HEK293 (cell line): ENCODE measurements at regions not wholly inside any gene's neighbourhood (a gene's known extent, or its start where the extent isn't known, plus 50 kb on each side); places are given as distances from the start of the nearest gene placed in this dataset.

ENCODE experiments used
- CTCF ChIA-PET: fragments of 350-600 bp; formaldehyde crosslinking; extraction: SDS; loops from one replicate; lab custom pipeline; 2021; ENCODE audit warnings: antibody characterized with exemption; lab: Yijun Ruan, JAX
- POLR2A ChIA-PET: fragments of 300-600 bp; formaldehyde crosslinking; extraction: SDS; loops from one replicate; lab custom pipeline; 2020; ENCODE audit warnings: antibody characterized with exemption, inconsistent platforms; lab: Yijun Ruan, JAX
- H3K27ac ChIP-seq: fragments of 200-500 bp; sonication (Bioruptor generic); 2 replicates; pipeline ENCODE4 v1.5.1; 2014; ENCODE audit warnings: low read depth, low read length, control low read depth, inconsistent platforms; ENCODE audit errors: extremely low read depth
- H3K36me3 ChIP-seq, 2 experiments: fragments of 200-500 bp in 1 of 2; sonication (Bioruptor generic) in 1 of 2; 1 replicate in 1 of 2; 2 replicates in 1 of 2; pipeline ENCODE4 v1.5.1; 2014 to 2017; ENCODE audit warnings: inconsistent platforms in 2 of 2, low read length in 2 of 2; ENCODE audit not compliant: control insufficient read depth in 2 of 2, insufficient read depth in 1 of 2
- H3K4me1 ChIP-seq: fragments of 200-500 bp; sonication (Bioruptor generic); 2 replicates; pipeline ENCODE4 v1.5.1; 2014; ENCODE audit warnings: mild to moderate bottlenecking, low read length, inconsistent platforms; ENCODE audit not compliant: control insufficient read depth, insufficient read depth
- H3K4me3 ChIP-seq: 2 replicates; pipeline ENCODE4 v1.5.1; 2011; ENCODE audit warnings: low read depth, mild to moderate bottlenecking, control low read depth, low read length, moderate library complexity
- H3K9me3 ChIP-seq: fragments of 200-500 bp; sonication (Bioruptor generic); 2 replicates; pipeline ENCODE4 v1.5.1; 2014; ENCODE audit warnings: low read depth, low read length, inconsistent platforms; ENCODE audit not compliant: control insufficient read depth, insufficient read depth
- GLI2 ChIP-seq: fragments of 450-650 bp; formaldehyde crosslinking; IDR thresholded peaks from 2 replicates; pipeline ENCODE4; 2017; ENCODE audit warnings: missing biosample characterization, missing genetic modification characterization, low read depth, borderline replicate concordance
- HOXA7 ChIP-seq: sonication (generic); formaldehyde crosslinking; IDR thresholded peaks from 2 replicates; pipeline ENCODE4 v1.8.1; 2022; ENCODE audit warnings: missing genetic modification reagents, borderline replicate concordance
- SP7 ChIP-seq: fragments of 450-650 bp; formaldehyde crosslinking; IDR thresholded peaks from 2 replicates; pipeline ENCODE4 v1.5.1; 2016; ENCODE audit warnings: missing biosample characterization, missing genetic modification characterization
- ZIC2 ChIP-seq: fragments of 450-650 bp; formaldehyde crosslinking; IDR thresholded peaks from 2 replicates; pipeline ENCODE4 v1.5.1; 2016; ENCODE audit warnings: missing biosample characterization, missing genetic modification characterization
- ZNF132 ChIP-seq: fragments of 450-650 bp; formaldehyde crosslinking; IDR thresholded peaks from 2 replicates; pipeline ENCODE4 v1.5.1; 2017; ENCODE audit warnings: missing biosample characterization, missing genetic modification characterization, borderline replicate concordance
- ZNF140 ChIP-seq: fragments of 450-650 bp; formaldehyde crosslinking; IDR thresholded peaks from 2 replicates; pipeline ENCODE4 v1.5.1; 2016; ENCODE audit warnings: missing biosample characterization, missing genetic modification characterization
- ZNF341 ChIP-seq: fragments of 450-650 bp; formaldehyde crosslinking; IDR thresholded peaks from 2 replicates; pipeline ENCODE4; 2016; ENCODE audit warnings: low read depth, missing biosample characterization, missing genetic modification characterization
- ZNF423 ChIP-seq: fragments of 450-650 bp; formaldehyde crosslinking; IDR thresholded peaks from 2 replicates; pipeline ENCODE4 v1.5.1; 2016; ENCODE audit warnings: missing biosample characterization, missing genetic modification characterization
- TF ChIP-seq, protein P1 (sequence below): fragments of 450-650 bp; formaldehyde crosslinking; IDR thresholded peaks from 2 replicates; pipeline ENCODE4 v1.5.1; 2016; ENCODE audit warnings: missing biosample characterization, missing genetic modification characterization
- TF ChIP-seq, protein P2 (sequence below): fragments of 450-650 bp; formaldehyde crosslinking; IDR thresholded peaks from 2 replicates; pipeline ENCODE4 v1.5.1; 2016; ENCODE audit warnings: missing biosample characterization, missing genetic modification characterization
- TF ChIP-seq, protein P3 (sequence below): fragments of 450-650 bp; formaldehyde crosslinking; IDR thresholded peaks from 2 replicates; pipeline ENCODE4 v1.5.1; 2016; ENCODE audit warnings: missing biosample characterization, missing genetic modification characterization
- TF ChIP-seq, protein P4 (sequence below): fragments of 450-650 bp; formaldehyde crosslinking; IDR thresholded peaks from 2 replicates; pipeline ENCODE4 v1.5.1; 2016; ENCODE audit warnings: missing biosample characterization, missing genetic modification characterization, borderline replicate concordance

DNA sequence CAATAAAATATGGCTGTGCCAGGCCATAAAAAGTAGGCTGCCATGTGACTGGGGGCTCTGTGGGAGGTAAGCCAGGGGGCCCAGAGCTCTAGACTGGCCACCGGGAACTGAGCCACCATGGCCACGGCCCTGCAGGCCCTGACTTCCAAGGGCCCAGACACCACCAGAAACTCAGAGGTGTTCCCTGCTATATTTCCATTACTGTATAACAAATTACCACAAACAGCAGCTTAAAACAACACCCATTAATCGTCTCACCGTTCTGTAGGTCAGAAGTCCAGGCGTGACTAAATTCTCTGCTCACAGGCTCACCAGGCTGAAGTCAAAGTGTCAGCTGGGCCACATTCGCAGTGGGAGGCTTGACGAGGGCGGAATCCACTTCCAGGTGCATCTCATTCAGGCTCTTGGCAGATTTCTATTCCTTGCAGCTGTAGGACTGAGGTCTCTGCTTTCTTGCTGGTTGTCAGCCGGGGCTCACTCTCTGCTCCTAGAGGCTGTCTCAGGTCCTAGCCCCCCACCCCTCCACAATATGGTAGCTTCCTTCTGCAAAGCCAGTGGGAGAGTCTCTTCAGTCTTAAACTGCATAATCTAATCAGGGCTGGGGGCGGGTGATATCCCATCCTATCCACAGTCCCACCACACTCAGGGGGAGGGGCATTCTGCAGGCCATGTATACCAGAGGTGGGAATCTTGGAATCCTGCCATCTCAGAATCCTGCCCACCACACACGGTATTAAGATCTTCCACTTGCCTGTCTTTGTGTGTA is 125.4 kb downstream of the C5orf15 start (continued):
- TF ChIP-seq, protein P1, sequence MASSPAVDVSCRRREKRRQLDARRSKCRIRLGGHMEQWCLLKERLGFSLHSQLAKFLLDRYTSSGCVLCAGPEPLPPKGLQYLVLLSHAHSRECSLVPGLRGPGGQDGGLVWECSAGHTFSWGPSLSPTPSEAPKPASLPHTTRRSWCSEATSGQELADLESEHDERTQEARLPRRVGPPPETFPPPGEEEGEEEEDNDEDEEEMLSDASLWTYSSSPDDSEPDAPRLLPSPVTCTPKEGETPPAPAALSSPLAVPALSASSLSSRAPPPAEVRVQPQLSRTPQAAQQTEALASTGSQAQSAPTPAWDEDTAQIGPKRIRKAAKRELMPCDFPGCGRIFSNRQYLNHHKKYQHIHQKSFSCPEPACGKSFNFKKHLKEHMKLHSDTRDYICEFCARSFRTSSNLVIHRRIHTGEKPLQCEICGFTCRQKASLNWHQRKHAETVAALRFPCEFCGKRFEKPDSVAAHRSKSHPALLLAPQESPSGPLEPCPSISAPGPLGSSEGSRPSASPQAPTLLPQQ (tag by site-specific recombination) = no peak
- TF ChIP-seq, protein P2, sequence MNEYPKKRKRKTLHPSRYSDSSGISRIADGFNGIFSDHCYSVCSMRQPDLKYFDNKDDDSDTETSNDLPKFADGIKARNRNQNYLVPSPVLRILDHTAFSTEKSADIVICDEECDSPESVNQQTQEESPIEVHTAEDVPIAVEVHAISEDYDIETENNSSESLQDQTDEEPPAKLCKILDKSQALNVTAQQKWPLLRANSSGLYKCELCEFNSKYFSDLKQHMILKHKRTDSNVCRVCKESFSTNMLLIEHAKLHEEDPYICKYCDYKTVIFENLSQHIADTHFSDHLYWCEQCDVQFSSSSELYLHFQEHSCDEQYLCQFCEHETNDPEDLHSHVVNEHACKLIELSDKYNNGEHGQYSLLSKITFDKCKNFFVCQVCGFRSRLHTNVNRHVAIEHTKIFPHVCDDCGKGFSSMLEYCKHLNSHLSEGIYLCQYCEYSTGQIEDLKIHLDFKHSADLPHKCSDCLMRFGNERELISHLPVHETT = no peak
- TF ChIP-seq ZNF132 (tag by site-specific recombination) (no peak), SP7 (tag by site-specific recombination) (peak; percentile 93), HOXA7 (CRISPR knock-in tag) (no peak), ZNF140 (no peak), ZNF423 (tag by site-specific recombination) (peak; percentile 39; the same call in 1 of the 2 replicates), GLI2 (no peak)
- TF ChIP-seq, protein P3, sequence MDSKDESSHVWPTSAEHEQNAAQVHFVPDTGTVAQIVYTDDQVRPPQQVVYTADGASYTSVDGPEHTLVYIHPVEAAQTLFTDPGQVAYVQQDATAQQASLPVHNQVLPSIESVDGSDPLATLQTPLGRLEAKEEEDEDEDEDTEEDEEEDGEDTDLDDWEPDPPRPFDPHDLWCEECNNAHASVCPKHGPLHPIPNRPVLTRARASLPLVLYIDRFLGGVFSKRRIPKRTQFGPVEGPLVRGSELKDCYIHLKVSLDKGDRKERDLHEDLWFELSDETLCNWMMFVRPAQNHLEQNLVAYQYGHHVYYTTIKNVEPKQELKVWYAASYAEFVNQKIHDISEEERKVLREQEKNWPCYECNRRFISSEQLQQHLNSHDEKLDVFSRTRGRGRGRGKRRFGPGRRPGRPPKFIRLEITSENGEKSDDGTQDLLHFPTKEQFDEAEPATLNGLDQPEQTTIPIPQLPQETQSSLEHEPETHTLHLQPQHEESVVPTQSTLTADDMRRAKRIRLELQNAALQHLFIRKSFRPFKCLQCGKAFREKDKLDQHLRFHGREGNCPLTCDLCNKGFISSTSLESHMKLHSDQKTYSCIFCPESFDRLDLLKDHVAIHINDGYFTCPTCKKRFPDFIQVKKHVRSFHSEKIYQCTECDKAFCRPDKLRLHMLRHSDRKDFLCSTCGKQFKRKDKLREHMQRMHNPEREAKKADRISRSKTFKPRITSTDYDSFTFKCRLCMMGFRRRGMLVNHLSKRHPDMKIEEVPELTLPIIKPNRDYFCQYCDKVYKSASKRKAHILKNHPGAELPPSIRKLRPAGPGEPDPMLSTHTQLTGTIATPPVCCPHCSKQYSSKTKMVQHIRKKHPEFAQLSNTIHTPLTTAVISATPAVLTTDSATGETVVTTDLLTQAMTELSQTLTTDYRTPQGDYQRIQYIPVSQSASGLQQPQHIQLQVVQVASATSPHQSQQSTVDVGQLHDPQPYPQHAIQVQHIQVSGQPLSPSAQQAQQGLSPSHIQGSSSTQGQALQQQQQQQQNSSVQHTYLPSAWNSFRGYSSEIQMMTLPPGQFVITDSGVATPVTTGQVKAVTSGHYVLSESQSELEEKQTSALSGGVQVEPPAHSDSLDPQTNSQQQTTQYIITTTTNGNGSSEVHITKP (tag by site-specific recombination) = peak; percentile 88
- TF ChIP-seq, protein P4, sequence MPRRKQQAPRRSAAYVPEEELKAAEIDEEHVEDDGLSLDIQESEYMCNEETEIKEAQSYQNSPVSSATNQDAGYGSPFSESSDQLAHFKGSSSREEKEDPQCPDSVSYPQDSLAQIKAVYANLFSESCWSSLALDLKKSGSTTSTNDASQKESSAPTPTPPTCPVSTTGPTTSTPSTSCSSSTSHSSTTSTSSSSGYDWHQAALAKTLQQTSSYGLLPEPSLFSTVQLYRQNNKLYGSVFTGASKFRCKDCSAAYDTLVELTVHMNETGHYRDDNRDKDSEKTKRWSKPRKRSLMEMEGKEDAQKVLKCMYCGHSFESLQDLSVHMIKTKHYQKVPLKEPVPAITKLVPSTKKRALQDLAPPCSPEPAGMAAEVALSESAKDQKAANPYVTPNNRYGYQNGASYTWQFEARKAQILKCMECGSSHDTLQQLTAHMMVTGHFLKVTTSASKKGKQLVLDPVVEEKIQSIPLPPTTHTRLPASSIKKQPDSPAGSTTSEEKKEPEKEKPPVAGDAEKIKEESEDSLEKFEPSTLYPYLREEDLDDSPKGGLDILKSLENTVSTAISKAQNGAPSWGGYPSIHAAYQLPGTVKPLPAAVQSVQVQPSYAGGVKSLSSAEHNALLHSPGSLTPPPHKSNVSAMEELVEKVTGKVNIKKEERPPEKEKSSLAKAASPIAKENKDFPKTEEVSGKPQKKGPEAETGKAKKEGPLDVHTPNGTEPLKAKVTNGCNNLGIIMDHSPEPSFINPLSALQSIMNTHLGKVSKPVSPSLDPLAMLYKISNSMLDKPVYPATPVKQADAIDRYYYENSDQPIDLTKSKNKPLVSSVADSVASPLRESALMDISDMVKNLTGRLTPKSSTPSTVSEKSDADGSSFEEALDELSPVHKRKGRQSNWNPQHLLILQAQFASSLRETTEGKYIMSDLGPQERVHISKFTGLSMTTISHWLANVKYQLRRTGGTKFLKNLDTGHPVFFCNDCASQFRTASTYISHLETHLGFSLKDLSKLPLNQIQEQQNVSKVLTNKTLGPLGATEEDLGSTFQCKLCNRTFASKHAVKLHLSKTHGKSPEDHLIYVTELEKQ (tag by site-specific recombination) = no peak

DNA sequence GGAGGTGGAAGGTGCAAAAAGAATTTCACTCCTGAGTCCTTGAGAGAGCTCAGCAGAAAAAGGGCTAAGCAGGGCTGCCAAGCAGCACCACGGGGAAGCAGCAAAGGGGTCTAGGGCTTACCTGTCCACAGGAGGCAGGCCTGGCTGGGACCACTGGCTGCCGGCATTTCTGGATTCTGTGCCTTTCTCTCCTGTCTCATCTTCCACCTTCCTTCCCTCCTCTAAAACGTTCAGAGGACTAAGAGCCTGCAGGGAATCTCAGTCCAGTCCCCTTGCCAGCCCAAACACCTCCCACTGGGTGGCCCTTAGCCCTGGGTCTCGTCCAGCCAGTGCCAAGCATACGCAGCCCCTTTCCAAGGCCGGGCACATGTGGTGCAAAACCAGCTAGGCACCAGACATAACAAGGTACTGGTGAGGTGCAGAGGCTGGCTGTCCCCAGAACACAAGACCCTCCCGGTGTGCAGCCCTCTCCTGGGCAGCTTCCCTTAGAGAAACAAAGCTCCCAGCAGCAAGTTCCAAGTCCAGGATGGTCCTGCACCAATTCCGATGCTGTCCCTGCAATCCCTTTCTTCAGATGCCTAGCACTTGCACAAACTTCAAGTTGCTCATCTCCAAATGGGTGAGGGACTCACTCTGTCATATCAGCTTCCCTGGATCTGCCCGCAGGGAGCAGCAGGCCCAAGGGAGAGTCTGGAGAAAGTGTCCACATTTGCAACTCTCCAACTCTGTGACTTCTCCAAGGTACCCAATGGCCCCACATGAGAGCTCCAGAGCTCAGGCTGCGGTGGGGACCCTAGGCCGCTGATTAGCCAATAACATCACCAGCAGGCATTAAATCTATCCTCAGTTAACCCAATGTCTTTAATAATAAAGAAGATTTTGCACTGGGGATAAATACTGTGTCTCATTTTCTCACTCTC is 126.3 kb downstream of the C5orf15 start:
- POLR2A ChIA-PET = no interaction called here

More for the DNA sequence above, 126.3 kb downstream of the C5orf15 start:
- CTCF ChIA-PET = interaction anchor here (3.2 kb wide), 1 partner anchor 27 kb away, joined by 11 read pairs; no protein-coding TSS in a partner anchor
- Histone ChIP-seq H3K36me3 (no peaks in the 10 kb centered on the region), H3K9me3 (no peaks in the 10 kb centered on the region), H3K27ac (no peak overlapping the region), H3K4me1 (peaks cover 6% of the 10 kb centered on the region), H3K4me3 (no peak overlapping the region)
- TF ChIP-seq, protein P2 = no peak
- TF ChIP-seq ZNF341 (peak; percentile 19; the same call in 1 of the 2 replicates), ZIC2 (tag by site-specific recombination) (peak; percentile 7; the same call in 1 of the 2 replicates)
